Lower leg skin (tissue), 4 donors: ENCODE measurements at regions not wholly inside any gene's neighbourhood (a gene's known extent, or its start where the extent isn't known, plus 50 kb on each side); places are given as distances from the start of the nearest gene placed in this dataset.
"Not testable (repeated sequence)": the region's sequence is repeated elsewhere in the genome, so short reads cannot be mapped to it uniquely, and the experiment has no call there.

Source experiments
- DNase-seq, 2 donors: peaks; one replicate each; pipeline ENCODE4 v3.0.0-alpha.2; 2019; ENCODE audit warnings: low spot score in 2 of 2
- H3K4me3 ChIP-seq: fragments of 200-600 bp; sonication (generic); 2 replicates; pipeline ENCODE4 v1.5.1; 2017; ENCODE audit warnings: mild to moderate bottlenecking, low read depth; ENCODE audit not compliant: poor library complexity, severe bottlenecking
- POLR2A ChIP-seq, 2 donors: fragments of 450-650 bp; IDR thresholded peaks; one replicate each; pipeline ENCODE4 v1.6.1; 2016 to 2017; ENCODE audit warnings: antibody characterized with exemption in 2 of 2, mild to moderate bottlenecking in 1 of 2, moderate library complexity in 1 of 2
- WGBS, 2 donors: methylation state at CpG; one replicate each; pipeline ENCODE4 v1.1.5; 2018; 5-methylcytosine and 5-hydroxymethylcytosine counted together
- intact Hi-C: fragments of 100-400 bp; cut with DNase I; formaldehyde crosslinking; loops from one replicate; pipeline ENCODE4 v1.15.0; 2023; ENCODE audit warnings: low total_unique reads
- TF ChIP-seq, protein P1 (sequence below), 3 donors: fragments of 450-650 bp; IDR thresholded peaks; one replicate each; pipeline ENCODE4 v1.5.1; 2016; ENCODE audit warnings: antibody characterized with exemption in 3 of 3, mild to moderate bottlenecking in 3 of 3, moderate library complexity in 2 of 3

DNA sequence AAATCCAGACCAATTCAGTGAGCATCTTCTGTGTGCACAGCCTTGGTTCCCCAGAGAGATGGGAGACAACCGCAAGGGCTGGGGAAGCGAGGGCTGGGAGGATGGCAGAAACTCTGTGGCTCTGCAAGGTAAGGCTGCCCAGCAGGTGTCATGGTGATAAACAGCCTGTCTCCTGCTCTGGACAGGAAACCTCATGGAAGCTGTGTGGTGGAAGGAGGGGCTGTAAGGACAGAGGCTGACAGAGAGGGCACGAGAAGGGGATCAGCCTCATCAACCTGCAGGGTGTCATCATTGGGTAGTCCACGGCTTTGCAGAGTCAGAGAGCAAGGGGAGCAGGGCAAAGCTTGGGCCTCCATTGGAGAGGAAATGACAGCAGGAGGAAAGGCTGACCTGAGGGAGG lies 138.4 kb upstream of the CADM1 start:
- H3K4me3 ChIP-seq: no peak overlapping the region
- no peak for DNase-seq
- WGBS, 2 donors: 84 to 87% methylated on average over 4 of the region's 4 CpGs
- intact Hi-C loops: no loop called here
- no peak for TF ChIP-seq POLR2A (IDR thresholded peaks at IDR 0.05)
- TF ChIP-seq, protein P1, sequence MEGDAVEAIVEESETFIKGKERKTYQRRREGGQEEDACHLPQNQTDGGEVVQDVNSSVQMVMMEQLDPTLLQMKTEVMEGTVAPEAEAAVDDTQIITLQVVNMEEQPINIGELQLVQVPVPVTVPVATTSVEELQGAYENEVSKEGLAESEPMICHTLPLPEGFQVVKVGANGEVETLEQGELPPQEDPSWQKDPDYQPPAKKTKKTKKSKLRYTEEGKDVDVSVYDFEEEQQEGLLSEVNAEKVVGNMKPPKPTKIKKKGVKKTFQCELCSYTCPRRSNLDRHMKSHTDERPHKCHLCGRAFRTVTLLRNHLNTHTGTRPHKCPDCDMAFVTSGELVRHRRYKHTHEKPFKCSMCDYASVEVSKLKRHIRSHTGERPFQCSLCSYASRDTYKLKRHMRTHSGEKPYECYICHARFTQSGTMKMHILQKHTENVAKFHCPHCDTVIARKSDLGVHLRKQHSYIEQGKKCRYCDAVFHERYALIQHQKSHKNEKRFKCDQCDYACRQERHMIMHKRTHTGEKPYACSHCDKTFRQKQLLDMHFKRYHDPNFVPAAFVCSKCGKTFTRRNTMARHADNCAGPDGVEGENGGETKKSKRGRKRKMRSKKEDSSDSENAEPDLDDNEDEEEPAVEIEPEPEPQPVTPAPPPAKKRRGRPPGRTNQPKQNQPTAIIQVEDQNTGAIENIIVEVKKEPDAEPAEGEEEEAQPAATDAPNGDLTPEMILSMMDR (IDR thresholded peaks at IDR 0.05): no peak

DNA sequence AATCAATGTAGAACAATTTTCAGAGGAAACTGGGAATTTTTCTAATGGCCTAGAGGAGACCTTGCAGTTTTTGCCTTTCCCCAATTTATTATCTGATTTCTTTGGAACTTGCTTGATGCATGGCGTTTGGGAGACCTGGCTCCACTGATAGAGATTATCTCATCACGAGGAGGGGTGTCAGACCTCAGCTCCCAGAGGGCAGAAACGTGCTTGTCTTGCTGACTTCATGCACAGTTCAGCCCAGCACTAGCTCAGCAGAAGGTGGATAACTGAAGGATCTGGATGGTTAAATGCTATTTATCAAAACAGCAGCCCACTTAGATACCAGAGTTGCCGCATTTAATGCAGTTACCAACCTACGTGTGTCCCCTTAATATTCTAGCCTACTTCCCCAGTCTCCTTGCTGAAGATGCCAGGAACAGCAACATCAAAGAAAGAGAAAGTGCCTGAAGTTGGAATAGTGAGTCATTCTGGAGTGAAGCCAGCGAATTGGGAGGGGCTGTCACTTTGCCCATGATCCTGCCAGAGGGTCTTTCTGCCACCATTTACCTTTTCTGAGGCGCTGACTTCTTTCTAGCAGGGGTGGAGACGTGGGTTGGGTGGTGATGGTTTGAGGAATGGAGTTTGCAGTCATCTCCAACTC lies 133.5 kb upstream of the CADM1 start:
- no peak for TF ChIP-seq POLR2A (IDR thresholded peaks at IDR 0.05)
- TF ChIP-seq, protein P1 (IDR thresholded peaks at IDR 0.05): no peak
- intact Hi-C loops: no loop called here
- WGBS, 2 donors: 39 to 47% methylated on average over 8 of the region's 8 CpGs
- no peak overlapping the region for H3K4me3 ChIP-seq
- DNase-seq: no peak

DNA sequence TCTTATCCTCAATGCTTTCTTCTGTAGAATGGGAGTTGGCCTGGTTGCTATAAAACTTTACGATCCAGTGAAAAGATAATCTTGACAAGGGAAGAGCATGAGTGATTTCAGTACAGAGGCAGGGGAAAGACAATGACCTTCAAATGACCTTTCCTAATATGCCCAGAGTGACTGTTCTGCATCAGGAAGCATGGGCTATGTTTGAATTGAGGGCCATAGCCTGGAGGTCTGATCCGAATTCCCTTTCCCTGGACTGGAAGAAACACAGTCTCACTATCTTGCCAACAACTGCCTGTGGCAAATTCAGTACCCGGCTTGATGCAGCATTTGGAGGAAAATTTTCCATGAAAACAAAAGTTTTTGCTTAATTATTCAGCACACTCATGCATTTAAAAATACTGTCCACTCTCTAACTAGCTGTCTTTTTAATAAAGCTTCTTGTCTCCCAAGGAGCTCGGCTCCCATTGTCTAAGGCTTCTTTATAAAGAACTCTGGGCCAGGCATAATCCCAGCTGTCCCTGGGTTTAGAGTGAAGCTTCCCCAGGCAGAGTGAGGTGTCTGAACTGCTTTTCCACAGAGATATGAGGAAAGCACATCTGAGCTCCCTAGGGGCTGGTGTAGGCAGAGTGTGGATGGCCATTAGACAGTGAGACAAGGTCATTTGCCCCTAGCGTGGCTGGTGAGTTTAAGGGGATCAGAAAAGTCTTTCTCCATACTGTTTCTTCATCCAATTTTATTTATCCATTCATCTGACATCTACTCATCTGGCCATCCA lies 132.7 kb upstream of the CADM1 start:
- intact Hi-C loops: no loop called here
- no peak overlapping the region for H3K4me3 ChIP-seq
- TF ChIP-seq POLR2A (IDR thresholded peaks at IDR 0.05): no peak
- TF ChIP-seq, protein P1 (IDR thresholded peaks at IDR 0.05): no peak
- WGBS, 2 donors: 71 to 82% methylated on average over 5 of the region's 5 CpGs
- no peak for DNase-seq

DNA sequence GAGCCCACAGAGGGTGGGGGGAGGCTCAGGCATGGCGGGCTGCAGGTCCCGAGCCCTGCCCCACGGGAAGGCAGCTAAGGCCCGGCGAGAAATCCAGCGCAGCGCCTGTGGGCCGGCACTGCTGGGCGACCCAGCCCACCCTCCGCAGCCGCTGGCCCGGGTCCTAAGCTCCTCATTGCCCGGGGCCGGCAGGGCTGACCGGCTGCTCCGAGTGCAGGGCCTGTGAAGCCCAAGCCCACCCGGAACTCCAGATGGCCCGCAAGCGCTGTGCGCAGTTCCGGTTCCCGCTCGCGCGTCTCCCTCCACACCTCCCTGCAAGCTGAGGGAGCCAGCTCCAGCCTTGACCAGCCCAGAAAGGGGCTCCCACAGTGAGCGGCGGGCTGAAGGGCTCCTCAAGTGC lies 129.8 kb upstream of the CADM1 start:
- intact Hi-C loops, H3K4me3 ChIP-seq, DNase-seq: not testable (repeated sequence)
- 93 to 97% methylated on average over 11 to 26 of the region's 27 CpGs for WGBS, 2 donors

DNA sequence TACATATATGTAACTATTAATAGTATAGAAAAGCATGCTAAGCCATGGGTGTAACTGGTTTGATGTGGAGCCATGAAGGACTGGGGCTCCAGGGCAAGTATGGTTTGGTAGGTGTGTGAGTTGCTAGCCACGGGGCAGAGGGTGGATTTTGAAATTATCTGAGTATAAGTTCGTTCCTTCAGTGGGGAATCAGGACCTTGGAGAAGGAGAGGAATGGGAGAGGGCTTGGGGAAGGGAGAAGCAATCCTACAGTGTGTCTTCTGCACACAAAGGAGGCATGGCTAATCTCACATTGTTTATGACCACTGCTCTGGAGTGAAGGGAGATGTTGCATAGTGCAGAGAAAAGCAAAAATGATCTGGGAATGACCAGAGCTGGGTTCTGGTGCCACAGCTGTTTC lies 127.8 kb upstream of the CADM1 start:
- WGBS, 2 donors: 40 to 53% methylated on average over 2 of the region's 2 CpGs
- H3K4me3 ChIP-seq: no peak overlapping the region
- TF ChIP-seq, protein P1 (IDR thresholded peaks at IDR 0.05): no peak
- TF ChIP-seq POLR2A (IDR thresholded peaks at IDR 0.05): no peak
- intact Hi-C loops: no loop called here
- no peak for DNase-seq

DNA sequence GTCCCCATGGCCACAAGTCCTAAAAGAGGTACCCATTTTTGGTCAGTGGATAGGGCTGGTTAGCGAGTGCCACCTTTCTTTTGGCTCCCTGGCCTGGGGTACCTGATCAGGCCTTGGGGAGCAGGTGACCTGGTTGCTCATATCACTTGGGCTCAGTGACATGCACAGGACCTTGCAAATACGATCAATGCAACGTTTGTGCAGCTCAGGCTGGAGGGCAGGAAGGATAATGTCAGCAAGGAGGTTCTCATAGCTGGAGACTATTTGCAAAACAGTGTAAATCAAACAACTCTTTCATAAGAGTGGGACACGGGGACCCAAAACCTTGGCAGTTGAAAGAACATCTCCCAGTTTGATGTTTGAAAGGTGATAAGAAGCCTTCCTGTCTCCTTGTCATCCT lies 127.4 kb upstream of the CADM1 start:
- intact Hi-C loops: no loop called here
- TF ChIP-seq, protein P1 (IDR thresholded peaks at IDR 0.05): no peak
- TF ChIP-seq POLR2A (IDR thresholded peaks at IDR 0.05): no peak
- no peak overlapping the region for H3K4me3 ChIP-seq
- DNase-seq: no peak
- WGBS, 2 donors: 72 to 78% methylated on average over 4 of the region's 4 CpGs
